ENCODE measurements at regions not wholly inside any gene's neighbourhood (a gene's known extent, or its start where the extent isn't known, plus 50 kb on each side); places are given as distances from the start of the nearest gene placed in this dataset.

DNA sequence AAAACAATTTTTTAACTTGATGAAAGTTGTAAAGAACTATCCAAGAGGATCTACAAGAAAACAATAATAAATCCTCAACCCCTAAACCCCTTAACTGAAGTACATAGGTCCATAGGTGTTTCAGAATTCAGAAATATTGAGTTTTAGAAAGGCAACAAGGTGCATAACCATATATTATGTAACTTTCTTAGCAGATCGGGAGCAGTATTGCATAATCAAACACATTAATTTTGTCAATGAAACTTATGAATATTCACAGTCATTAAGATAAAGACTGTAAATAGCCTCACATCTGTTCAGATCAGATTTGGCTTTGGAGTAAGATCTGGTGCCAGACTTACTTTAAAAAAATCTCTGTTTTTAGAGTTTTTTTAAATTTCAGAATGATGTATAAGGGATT, 647.1 kb upstream of the FLRT2 start:
- Histone ChIP-seq H3K9me3 (ENCODE audit: insufficient read depth, low read depth, low read length) (no peaks in the 10 kb centered on the region), H3K4ac (ENCODE audit: low read depth, low read length) (no peak overlapping the region), H4K91ac (ENCODE audit: low read depth, low read length) (no peak overlapping the region), H2AK5ac (ENCODE audit: low read length) (no peak overlapping the region), H3K23ac (ENCODE audit: low read length) (no peak overlapping the region), H3K18ac (ENCODE audit: low read length) (no peak overlapping the region), H3K36me3 (ENCODE audit: control insufficient read depth in 1 of 2, insufficient read depth in 2 of 2, low read length in 2 of 2) (no peaks in the 10 kb centered on the region), H3K27me3 (ENCODE audit: insufficient read depth, low read length) (no peaks in the 10 kb centered on the region), H2BK5ac (ENCODE audit: low read depth, low read length, poor library complexity) (no peak overlapping the region), H4K8ac (ENCODE audit: low read depth, low read length) (no peak overlapping the region), H2BK120ac (ENCODE audit: insufficient read depth, low read length, poor library complexity) (no peak overlapping the region), H2AFZ (ENCODE audit: insufficient read depth, low read length, poor library complexity) (no peak overlapping the region), H3K4me3 (ENCODE audit: low read depth, low read length) (no peak overlapping the region), H3K14ac (ENCODE audit: low read length) (no peak overlapping the region), H3K4me1 (ENCODE audit: control insufficient read depth in 1 of 2, insufficient read depth in 2 of 2, low read length in 2 of 2) (no peaks in the 10 kb centered on the region), H2BK12ac (ENCODE audit: low read length) (no peak overlapping the region), H3K27ac (ENCODE audit: low read depth, low read length) (no peak overlapping the region), H3K9ac (ENCODE audit: low read length) (no peak overlapping the region), H3K4me2 (ENCODE audit: low read length) (no peak overlapping the region), H3K79me2 (ENCODE audit: control insufficient read depth, insufficient read depth, low read length, poor library complexity) (no peaks in the 10 kb centered on the region), H4K12ac (ENCODE audit: low read depth, low read length) (no peak overlapping the region), H3K79me1 (ENCODE audit: low read length) (no peaks in the 10 kb centered on the region)
- no peak for DNase-seq
- WGBS (ENCODE audit: extremely low coverage, insufficient coverage, insufficient read length) = no CpG with 5 or more reads among the region's 1 CpG

GRCh38 chr14:84885061-84885460, 644.9 kb upstream of the FLRT2 start:
- H3K36me3 ChIP-seq (ENCODE audit: control insufficient read depth in 1 of 2, insufficient read depth in 2 of 2, low read length in 2 of 2) = no peaks in the 10 kb centered on the region
- no peak overlapping the region for H2AK5ac ChIP-seq (ENCODE audit: low read length)
- no peak for DNase-seq
- no peak overlapping the region for H3K27ac ChIP-seq (ENCODE audit: low read depth, low read length)
- no peak overlapping the region for H3K23ac ChIP-seq (ENCODE audit: low read length)
- H4K12ac ChIP-seq (ENCODE audit: low read depth, low read length) = no peak overlapping the region
- H4K91ac ChIP-seq (ENCODE audit: low read depth, low read length) = no peak overlapping the region
- H3K18ac ChIP-seq (ENCODE audit: low read length) = no peak overlapping the region
- no peak overlapping the region for H3K4me3 ChIP-seq (ENCODE audit: low read depth, low read length)
- no peak overlapping the region for H3K9ac ChIP-seq (ENCODE audit: low read length)
- H3K4me1 ChIP-seq (ENCODE audit: control insufficient read depth in 1 of 2, insufficient read depth in 2 of 2, low read length in 2 of 2) = no peaks in the 10 kb centered on the region
- no peaks in the 10 kb centered on the region for H3K79me1 ChIP-seq (ENCODE audit: low read length)
- H2BK120ac ChIP-seq (ENCODE audit: insufficient read depth, low read length, poor library complexity) = no peak overlapping the region
- H2AFZ ChIP-seq (ENCODE audit: insufficient read depth, low read length, poor library complexity) = no peak overlapping the region
- no CpG with 5 or more reads among the region's 3 CpGs for WGBS (ENCODE audit: extremely low coverage, insufficient coverage, insufficient read length)
- H3K14ac ChIP-seq (ENCODE audit: low read length) = no peak overlapping the region
- H3K9me3 ChIP-seq (ENCODE audit: insufficient read depth, low read depth, low read length) = no peaks in the 10 kb centered on the region
- no peak overlapping the region for H3K4me2 ChIP-seq (ENCODE audit: low read length)
- H4K8ac ChIP-seq (ENCODE audit: low read depth, low read length) = no peak overlapping the region
- no peak overlapping the region for H2BK12ac ChIP-seq (ENCODE audit: low read length)
- no peak overlapping the region for H2BK5ac ChIP-seq (ENCODE audit: low read depth, low read length, poor library complexity)
- H3K27me3 ChIP-seq (ENCODE audit: insufficient read depth, low read length) = no peaks in the 10 kb centered on the region
- no peak overlapping the region for H3K4ac ChIP-seq (ENCODE audit: low read depth, low read length)
- H3K79me2 ChIP-seq (ENCODE audit: control insufficient read depth, insufficient read depth, low read length, poor library complexity) = no peaks in the 10 kb centered on the region

DNA sequence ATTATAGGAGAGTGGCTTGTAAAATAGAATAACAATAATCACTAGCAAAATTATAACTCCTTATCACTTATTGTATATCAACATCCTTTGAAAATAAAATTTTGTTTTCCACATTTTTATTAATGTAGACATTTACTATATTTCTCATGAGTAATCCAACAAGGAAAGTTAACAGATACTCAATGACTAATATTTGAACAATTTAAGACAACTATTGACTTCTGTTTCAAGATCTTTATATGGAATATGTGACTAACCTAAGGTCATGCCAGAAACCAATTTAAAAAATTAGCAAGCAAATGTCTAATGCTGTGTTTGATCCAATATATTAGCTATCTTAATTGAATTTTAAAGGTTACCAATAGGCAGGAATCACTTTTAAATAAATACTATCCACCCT, 638.5 kb upstream of the FLRT2 start:
- no peak overlapping the region for H2BK12ac ChIP-seq (ENCODE audit: low read length)
- no peak overlapping the region for H3K23ac ChIP-seq (ENCODE audit: low read length)
- H2BK5ac ChIP-seq (ENCODE audit: low read depth, low read length, poor library complexity) = no peak overlapping the region
- H3K36me3 ChIP-seq (ENCODE audit: control insufficient read depth in 1 of 2, insufficient read depth in 2 of 2, low read length in 2 of 2) = no peaks in the 10 kb centered on the region
- H3K14ac ChIP-seq (ENCODE audit: low read length) = no peak overlapping the region
- no peak for DNase-seq
- no peaks in the 10 kb centered on the region for H3K27me3 ChIP-seq (ENCODE audit: insufficient read depth, low read length)
- no peak overlapping the region for H2AK5ac ChIP-seq (ENCODE audit: low read length)
- H3K4me1 ChIP-seq (ENCODE audit: control insufficient read depth in 1 of 2, insufficient read depth in 2 of 2, low read length in 2 of 2) = no peaks in the 10 kb centered on the region
- no peak overlapping the region for H3K18ac ChIP-seq (ENCODE audit: low read length)
- no peak overlapping the region for H3K4me2 ChIP-seq (ENCODE audit: low read length)
- no peak overlapping the region for H3K27ac ChIP-seq (ENCODE audit: low read depth, low read length)
- no peak overlapping the region for H2AFZ ChIP-seq (ENCODE audit: insufficient read depth, low read length, poor library complexity)
- no peaks in the 10 kb centered on the region for H3K79me2 ChIP-seq (ENCODE audit: control insufficient read depth, insufficient read depth, low read length, poor library complexity)
- H4K8ac ChIP-seq (ENCODE audit: low read depth, low read length) = no peak overlapping the region
- H3K79me1 ChIP-seq (ENCODE audit: low read length) = no peaks in the 10 kb centered on the region
- H3K9me3 ChIP-seq (ENCODE audit: insufficient read depth, low read depth, low read length) = no peaks in the 10 kb centered on the region
- no peak overlapping the region for H4K12ac ChIP-seq (ENCODE audit: low read depth, low read length)
- no peak overlapping the region for H4K91ac ChIP-seq (ENCODE audit: low read depth, low read length)
- no peak overlapping the region for H3K4me3 ChIP-seq (ENCODE audit: low read depth, low read length)
- no peak overlapping the region for H2BK120ac ChIP-seq (ENCODE audit: insufficient read depth, low read length, poor library complexity)
- H3K4ac ChIP-seq (ENCODE audit: low read depth, low read length) = no peak overlapping the region
- no peak overlapping the region for H3K9ac ChIP-seq (ENCODE audit: low read length)

GRCh38 chr14:84894254-84894653, 635.7 kb upstream of the FLRT2 start:
- no peak overlapping the region for H2BK5ac ChIP-seq (ENCODE audit: low read depth, low read length, poor library complexity)
- no peak overlapping the region for H3K4me2 ChIP-seq (ENCODE audit: low read length)
- no CpG with 5 or more reads among the region's 1 CpG for WGBS (ENCODE audit: extremely low coverage, insufficient coverage, insufficient read length)
- no peak overlapping the region for H4K8ac ChIP-seq (ENCODE audit: low read depth, low read length)
- no peak overlapping the region for H2BK12ac ChIP-seq (ENCODE audit: low read length)
- H2BK120ac ChIP-seq (ENCODE audit: insufficient read depth, low read length, poor library complexity) = no peak overlapping the region
- no peaks in the 10 kb centered on the region for H3K36me3 ChIP-seq (ENCODE audit: control insufficient read depth in 1 of 2, insufficient read depth in 2 of 2, low read length in 2 of 2)
- no peak for DNase-seq
- no peak overlapping the region for H3K23ac ChIP-seq (ENCODE audit: low read length)
- H4K12ac ChIP-seq (ENCODE audit: low read depth, low read length) = no peak overlapping the region
- no peak overlapping the region for H3K27ac ChIP-seq (ENCODE audit: low read depth, low read length)
- no peak overlapping the region for H2AFZ ChIP-seq (ENCODE audit: insufficient read depth, low read length, poor library complexity)
- H3K9ac ChIP-seq (ENCODE audit: low read length) = no peak overlapping the region
- no peak overlapping the region for H3K4ac ChIP-seq (ENCODE audit: low read depth, low read length)
- no peak overlapping the region for H3K14ac ChIP-seq (ENCODE audit: low read length)
- no peaks in the 10 kb centered on the region for H3K4me1 ChIP-seq (ENCODE audit: control insufficient read depth in 1 of 2, insufficient read depth in 2 of 2, low read length in 2 of 2)
- no peaks in the 10 kb centered on the region for H3K9me3 ChIP-seq (ENCODE audit: insufficient read depth, low read depth, low read length)
- H4K91ac ChIP-seq (ENCODE audit: low read depth, low read length) = no peak overlapping the region
- no peaks in the 10 kb centered on the region for H3K79me2 ChIP-seq (ENCODE audit: control insufficient read depth, insufficient read depth, low read length, poor library complexity)
- H3K18ac ChIP-seq (ENCODE audit: low read length) = no peak overlapping the region
- H3K4me3 ChIP-seq (ENCODE audit: low read depth, low read length) = no peak overlapping the region
- H3K27me3 ChIP-seq (ENCODE audit: insufficient read depth, low read length) = no peaks in the 10 kb centered on the region
- no peaks in the 10 kb centered on the region for H3K79me1 ChIP-seq (ENCODE audit: low read length)
- no peak overlapping the region for H2AK5ac ChIP-seq (ENCODE audit: low read length)

DNA sequence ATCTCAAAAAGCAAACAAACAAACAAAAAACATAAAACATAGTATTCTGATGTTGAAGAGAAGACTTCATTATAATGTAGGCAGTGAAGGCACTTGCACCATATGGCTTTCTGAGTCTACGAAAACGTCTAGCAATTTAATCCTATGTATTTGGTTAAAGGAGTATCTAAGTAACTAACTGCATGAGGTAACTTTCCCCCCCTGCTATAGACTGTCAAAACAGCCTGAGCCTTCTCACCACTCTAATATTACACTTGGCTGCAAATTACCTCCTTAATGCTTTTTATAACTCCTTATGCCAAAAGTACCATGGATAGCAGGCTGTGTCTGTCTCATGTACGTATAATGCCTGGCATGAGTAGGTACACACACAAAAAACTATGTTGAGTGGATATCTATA, 607.6 kb upstream of the FLRT2 start:
- H2BK120ac ChIP-seq (ENCODE audit: insufficient read depth, low read length, poor library complexity) = no peak overlapping the region
- H3K4me2 ChIP-seq (ENCODE audit: low read length) = no peak overlapping the region
- no peak overlapping the region for H3K4me3 ChIP-seq (ENCODE audit: low read depth, low read length)
- WGBS (ENCODE audit: extremely low coverage, insufficient coverage, insufficient read length) = no CpG with 5 or more reads among the region's 3 CpGs
- no peaks in the 10 kb centered on the region for H3K36me3 ChIP-seq (ENCODE audit: control insufficient read depth in 1 of 2, insufficient read depth in 2 of 2, low read length in 2 of 2)
- H3K14ac ChIP-seq (ENCODE audit: low read length) = no peak overlapping the region
- no peaks in the 10 kb centered on the region for H3K9me3 ChIP-seq (ENCODE audit: insufficient read depth, low read depth, low read length)
- H4K91ac ChIP-seq (ENCODE audit: low read depth, low read length) = no peak overlapping the region
- no peak overlapping the region for H3K23ac ChIP-seq (ENCODE audit: low read length)
- no peaks in the 10 kb centered on the region for H3K27me3 ChIP-seq (ENCODE audit: insufficient read depth, low read length)
- H3K9ac ChIP-seq (ENCODE audit: low read length) = no peak overlapping the region
- H4K8ac ChIP-seq (ENCODE audit: low read depth, low read length) = no peak overlapping the region
- no peak overlapping the region for H3K4ac ChIP-seq (ENCODE audit: low read depth, low read length)
- H2BK12ac ChIP-seq (ENCODE audit: low read length) = no peak overlapping the region
- DNase-seq = no peak
- H2BK5ac ChIP-seq (ENCODE audit: low read depth, low read length, poor library complexity) = no peak overlapping the region
- no peak overlapping the region for H3K18ac ChIP-seq (ENCODE audit: low read length)
- no peaks in the 10 kb centered on the region for H3K4me1 ChIP-seq (ENCODE audit: control insufficient read depth in 1 of 2, insufficient read depth in 2 of 2, low read length in 2 of 2)
- H4K12ac ChIP-seq (ENCODE audit: low read depth, low read length) = no peak overlapping the region
- H2AK5ac ChIP-seq (ENCODE audit: low read length) = no peak overlapping the region
- H2AFZ ChIP-seq (ENCODE audit: insufficient read depth, low read length, poor library complexity) = no peak overlapping the region
- H3K27ac ChIP-seq (ENCODE audit: low read depth, low read length) = no peak overlapping the region
- H3K79me2 ChIP-seq (ENCODE audit: control insufficient read depth, insufficient read depth, low read length, poor library complexity) = no peaks in the 10 kb centered on the region
- H3K79me1 ChIP-seq (ENCODE audit: low read length) = no peaks in the 10 kb centered on the region
